HG02885 (cell line): ENCODE measurements at regions not wholly inside any gene's neighbourhood (a gene's known extent, or its start where the extent isn't known, plus 50 kb on each side); places are given as distances from the start of the nearest gene placed in this dataset.

Experiments
- ATAC-seq: cut with Tn5 transposase; IDR thresholded peaks from one replicate; pipeline ENCODE4 v1.9.1; 2021; ENCODE audit warnings: mild to moderate bottlenecking; ENCODE audit not compliant: unreplicated experiment, poor library complexity

- ATAC-seq: no peak
Measured at GRCh38 chr13:40127925-40128324, 472.5 kb downstream of the COG6 start.

GRCh38 chr13:40129467-40129866 is 474.0 kb downstream of the COG6 start:
- no peak for ATAC-seq

GRCh38 chr13:40130871-40131636 is 475.6 kb downstream of the COG6 start:
- no peak for ATAC-seq

GRCh38 chr13:40132249-40132648 is 476.8 kb downstream of the COG6 start:
- no peak for ATAC-seq

- no peak for ATAC-seq
Measured at GRCh38 chr13:40136896-40137295, 481.4 kb downstream of the COG6 start.

- ATAC-seq: no peak
Measured at GRCh38 chr13:40137400-40137799, 481.9 kb downstream of the COG6 start.

GRCh38 chr13:40139896-40140520 is 484.5 kb downstream of the COG6 start:
- no peak for ATAC-seq

GRCh38 chr13:40141859-40142555 is 486.5 kb downstream of the COG6 start:
- ATAC-seq: no peak

GRCh38 chr13:40143106-40143505 is 487.6 kb downstream of the COG6 start:
- no peak for ATAC-seq

- ATAC-seq: no peak
Measured at GRCh38 chr13:40143559-40143958, 488.1 kb downstream of the COG6 start.

- ATAC-seq: no peak
Measured at GRCh38 chr13:40145139-40145538, 489.7 kb downstream of the COG6 start.

- no peak for ATAC-seq
Measured at GRCh38 chr13:40146063-40146462, 490.6 kb downstream of the COG6 start.

GRCh38 chr13:40146611-40147117 is 491.2 kb downstream of the COG6 start:
- no peak for ATAC-seq

GRCh38 chr13:40148101-40148500 is 492.6 kb downstream of the COG6 start:
- no peak for ATAC-seq

GRCh38 chr13:40148742-40149141 is 493.3 kb downstream of the COG6 start:
- no peak for ATAC-seq

- ATAC-seq: no peak
Measured at GRCh38 chr13:40149611-40150274, 494.3 kb downstream of the COG6 start.

GRCh38 chr13:40151673-40152072 is 496.2 kb downstream of the COG6 start:
- ATAC-seq: no peak

GRCh38 chr13:40152145-40152544 is 496.7 kb downstream of the COG6 start:
- ATAC-seq: no peak

- no peak for ATAC-seq
Measured at GRCh38 chr13:40152922-40153321, 497.5 kb downstream of the COG6 start.

GRCh38 chr13:40153516-40153915 is 498.1 kb downstream of the COG6 start:
- ATAC-seq: no peak

GRCh38 chr13:40155201-40155600 is 499.7 kb downstream of the COG6 start:
- ATAC-seq: no peak
